MM.1S (cell line): ENCODE measurements at regions not wholly inside any gene's neighbourhood (a gene's known extent, or its start where the extent isn't known, plus 50 kb on each side); places are given as distances from the start of the nearest gene placed in this dataset.

Source experiments
- DNase-seq: peaks from one replicate; pipeline ENCODE4 v3.0.0-alpha.2; 2015
- H2AFZ ChIP-seq: fragments of 300-600 bp; sonication (generic); 2 replicates; pipeline ENCODE4 v1.6.0; 2016; ENCODE audit warnings: antibody characterized with exemption, low read length
- H3F3A ChIP-seq: fragments of 300-600 bp; sonication (generic); 2 replicates; pipeline ENCODE4 v1.6.1; 2016; ENCODE audit warnings: mild to moderate bottlenecking, antibody characterized with exemption, low read length, moderate library complexity, mixed read lengths; ENCODE audit not compliant: insufficient read depth
- H3K27ac ChIP-seq: fragments of 300-600 bp; sonication (generic); 2 replicates; pipeline ENCODE4 v1.5.1; 2016; ENCODE audit warnings: mild to moderate bottlenecking, low read length
- H3K27me3 ChIP-seq: fragments of 300-600 bp; sonication (generic); replicated peaks from 2 replicates; pipeline ENCODE4 v1.6.0; 2016; ENCODE audit warnings: low read length; ENCODE audit not compliant: insufficient read depth
- H3K36me3 ChIP-seq: fragments of 300-600 bp; sonication (generic); replicated peaks from 2 replicates; pipeline ENCODE4 v1.6.1; 2016; ENCODE audit warnings: mild to moderate bottlenecking, low read length, mixed read lengths; ENCODE audit not compliant: insufficient read depth
- H3K4me1 ChIP-seq: fragments of 300-600 bp; sonication (generic); 2 replicates; pipeline ENCODE4 v1.6.1; 2016; ENCODE audit warnings: low read length, mixed read lengths
- H3K4me2 ChIP-seq: fragments of 300-600 bp; sonication (generic); 2 replicates; pipeline ENCODE4 v1.6.0; 2016; ENCODE audit warnings: low read depth, low read length
- H3K4me3 ChIP-seq: fragments of 300-600 bp; sonication (generic); 2 replicates; pipeline ENCODE4 v1.5.1; 2016; ENCODE audit warnings: low read length, mixed read lengths
- H3K79me2 ChIP-seq: fragments of 300-600 bp; sonication (generic); 2 replicates; pipeline ENCODE4 v1.6.1; 2016; ENCODE audit warnings: mixed run types, low read length, mixed read lengths
- H3K9ac ChIP-seq: fragments of 300-600 bp; sonication (generic); 2 replicates; pipeline ENCODE4 v1.6.1; 2016; ENCODE audit warnings: low read length, mixed read lengths
- H3K9me2 ChIP-seq: fragments of 300-600 bp; sonication (generic); replicated peaks from 2 replicates; pipeline ENCODE4 v1.6.1; 2016; ENCODE audit warnings: mild to moderate bottlenecking, low read length, mixed read lengths; ENCODE audit not compliant: insufficient read depth
- H3K9me3 ChIP-seq: fragments of 300-600 bp; sonication (generic); replicated peaks from 2 replicates; pipeline ENCODE4 v1.6.1; 2016; ENCODE audit warnings: mild to moderate bottlenecking, low read length, mixed read lengths; ENCODE audit not compliant: insufficient read depth
- H4K20me1 ChIP-seq: fragments of 300-600 bp; sonication (generic); 2 replicates; pipeline ENCODE4 v1.6.1; 2016; ENCODE audit warnings: mild to moderate bottlenecking, low read length, moderate library complexity, mixed read lengths; ENCODE audit not compliant: insufficient read depth
- CTCF ChIP-seq: fragments of 300-600 bp; sonication (generic); IDR thresholded peaks from 2 replicates; pipeline ENCODE4 v1.5.1; 2016; ENCODE audit warnings: antibody characterized with exemption, low read length, mixed read lengths
- EZH2 ChIP-seq: fragments of 300-600 bp; sonication (generic); optimal IDR thresholded peaks from 2 replicates; pipeline ENCODE3; 2017; ENCODE audit warnings: low read depth, mild to moderate bottlenecking, antibody characterized with exemption, low read length, mixed read lengths
- EZH2phosphoT487 ChIP-seq: fragments of 300-600 bp; sonication (generic); IDR thresholded peaks from 2 replicates; pipeline ENCODE4 v1.6.1; 2018; ENCODE audit warnings: antibody characterized with exemption, low read length

- Histone ChIP-seq H3K27me3 (no peaks in the 10 kb centered on the region), H3K9me2 (no peaks in the 10 kb centered on the region), H3K4me1 (no peaks in the 10 kb centered on the region), H3K9ac (no peak overlapping the region), H3K27ac (no peak overlapping the region), H3F3A (no peaks in the 10 kb centered on the region), H3K4me2 (no peak overlapping the region), H3K79me2 (no peaks in the 10 kb centered on the region), H3K9me3 (no peaks in the 10 kb centered on the region), H2AFZ (no peak overlapping the region), H3K4me3 (no peak overlapping the region), H3K36me3 (no peaks in the 10 kb centered on the region), H4K20me1 (no peaks in the 10 kb centered on the region)
- no peak for DNase-seq
- no peak for TF ChIP-seq EZH2
- TF ChIP-seq EZH2phosphoT487 = no peak
- no peak for TF ChIP-seq CTCF
Observed at GRCh38 chr6:120622127-120622631, 712.1 kb downstream of the TBC1D32 start.

DNA sequence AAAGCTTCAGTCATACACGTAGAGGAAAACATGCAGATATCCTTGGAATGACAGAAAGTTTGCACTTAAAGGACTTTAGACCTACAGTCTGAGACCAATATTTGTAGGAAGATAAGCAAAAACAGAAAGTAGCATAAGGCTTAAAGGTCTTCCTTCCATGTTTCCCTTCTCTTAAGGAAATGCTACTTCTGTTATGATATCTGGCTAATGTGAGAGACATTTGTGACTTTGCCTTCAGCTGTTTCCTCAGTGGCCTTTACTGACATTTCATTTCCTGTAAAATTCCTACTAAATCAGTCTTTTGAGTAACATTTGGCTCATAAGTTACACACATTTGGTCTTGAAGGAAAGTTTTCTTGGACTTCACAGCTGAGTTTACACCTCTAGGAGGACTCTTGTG lies 713.4 kb downstream of the TBC1D32 start:
- H3K27ac ChIP-seq = no peak overlapping the region
- no peaks in the 10 kb centered on the region for H3K9me2 ChIP-seq
- no peak overlapping the region for H3K4me2 ChIP-seq
- TF ChIP-seq CTCF (no peak), EZH2 (no peak), EZH2phosphoT487 (no peak)
- H3K4me3 ChIP-seq = no peak overlapping the region
- no peaks in the 10 kb centered on the region for H3K36me3 ChIP-seq
- no peaks in the 10 kb centered on the region for H4K20me1 ChIP-seq
- no peak overlapping the region for H2AFZ ChIP-seq
- no peak overlapping the region for H3K9ac ChIP-seq
- no peak for DNase-seq
- H3K4me1 ChIP-seq = no peaks in the 10 kb centered on the region
- no peaks in the 10 kb centered on the region for H3K9me3 ChIP-seq
- H3K79me2 ChIP-seq = no peaks in the 10 kb centered on the region
- no peaks in the 10 kb centered on the region for H3F3A ChIP-seq
- H3K27me3 ChIP-seq = no peaks in the 10 kb centered on the region

DNA sequence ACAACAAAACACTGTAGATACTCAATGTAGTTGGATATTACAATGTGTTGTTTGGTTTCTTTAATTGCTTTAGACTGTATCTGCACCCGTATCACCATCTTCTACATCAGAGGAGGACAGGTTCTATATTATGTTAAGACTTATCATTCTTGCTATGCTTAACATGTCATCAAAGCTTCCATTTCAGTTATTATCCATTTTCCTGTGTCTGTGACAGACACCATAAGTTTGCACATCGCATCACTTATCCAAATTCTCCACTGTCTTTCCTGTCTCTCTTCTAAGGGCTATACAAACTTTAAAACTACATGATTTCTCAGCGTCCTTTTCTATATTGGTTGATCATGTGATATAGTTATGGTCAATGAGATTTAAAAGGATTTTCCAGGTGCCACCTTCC lies 719.0 kb downstream of the TBC1D32 start:
- Histone ChIP-seq H3K9me2 (no peaks in the 10 kb centered on the region), H2AFZ (no peak overlapping the region), H3K36me3 (no peaks in the 10 kb centered on the region), H3F3A (no peaks in the 10 kb centered on the region), H3K4me2 (no peak overlapping the region), H4K20me1 (no peaks in the 10 kb centered on the region), H3K9me3 (no peaks in the 10 kb centered on the region), H3K9ac (no peak overlapping the region), H3K79me2 (no peaks in the 10 kb centered on the region), H3K27ac (no peak overlapping the region), H3K27me3 (no peaks in the 10 kb centered on the region), H3K4me3 (no peak overlapping the region), H3K4me1 (no peaks in the 10 kb centered on the region)
- no peak for DNase-seq
- TF ChIP-seq EZH2 (no peak), EZH2phosphoT487 (no peak), CTCF (no peak)
